ENCODE measurements at regions not wholly inside any gene's neighbourhood (a gene's known extent, or its start where the extent isn't known, plus 50 kb on each side); places are given as distances from the start of the nearest gene placed in this dataset.

DNA sequence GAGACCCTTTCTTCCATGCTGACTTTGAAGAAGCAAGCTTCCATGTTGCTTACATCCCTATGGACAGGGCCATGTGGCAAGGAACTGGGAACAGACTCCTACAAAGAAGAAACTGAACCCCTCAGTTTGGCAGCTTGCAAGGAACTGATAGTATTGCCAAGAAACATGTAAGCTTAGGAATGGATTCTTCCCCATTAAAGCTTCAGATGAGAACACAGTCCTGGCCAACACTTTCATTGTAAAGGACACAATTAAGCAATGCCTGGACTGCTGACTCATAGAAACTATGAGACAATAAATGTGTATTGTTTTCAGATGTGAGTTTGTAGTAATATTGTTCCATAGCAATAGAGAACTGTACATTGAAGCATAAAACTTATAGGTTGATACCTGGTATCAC lies 82.4 kb downstream of the AASDHPPT start:
- intact Hi-C loops (cut with DNase I), result loop anchor here in 1 of 10 donors (10.0 kb wide), 1 partner anchor 875 kb away; no protein-coding TSS in a partner anchor
- TF ChIP-seq, protein P1, sequence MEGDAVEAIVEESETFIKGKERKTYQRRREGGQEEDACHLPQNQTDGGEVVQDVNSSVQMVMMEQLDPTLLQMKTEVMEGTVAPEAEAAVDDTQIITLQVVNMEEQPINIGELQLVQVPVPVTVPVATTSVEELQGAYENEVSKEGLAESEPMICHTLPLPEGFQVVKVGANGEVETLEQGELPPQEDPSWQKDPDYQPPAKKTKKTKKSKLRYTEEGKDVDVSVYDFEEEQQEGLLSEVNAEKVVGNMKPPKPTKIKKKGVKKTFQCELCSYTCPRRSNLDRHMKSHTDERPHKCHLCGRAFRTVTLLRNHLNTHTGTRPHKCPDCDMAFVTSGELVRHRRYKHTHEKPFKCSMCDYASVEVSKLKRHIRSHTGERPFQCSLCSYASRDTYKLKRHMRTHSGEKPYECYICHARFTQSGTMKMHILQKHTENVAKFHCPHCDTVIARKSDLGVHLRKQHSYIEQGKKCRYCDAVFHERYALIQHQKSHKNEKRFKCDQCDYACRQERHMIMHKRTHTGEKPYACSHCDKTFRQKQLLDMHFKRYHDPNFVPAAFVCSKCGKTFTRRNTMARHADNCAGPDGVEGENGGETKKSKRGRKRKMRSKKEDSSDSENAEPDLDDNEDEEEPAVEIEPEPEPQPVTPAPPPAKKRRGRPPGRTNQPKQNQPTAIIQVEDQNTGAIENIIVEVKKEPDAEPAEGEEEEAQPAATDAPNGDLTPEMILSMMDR (IDR thresholded peaks at IDR 0.05), result no peak
- peaks cover 0 to 13% (median 0%) of the 10 kb centered on the region in 11 donors for H3K9me3 ChIP-seq
- no peak overlapping the region for H3K27ac ChIP-seq
- DNase-seq, result no peak
- no peak overlapping the region for H3K4me3 ChIP-seq
- H3K36me3 ChIP-seq, result no peaks in the 10 kb centered on the region
- no peaks in the 10 kb centered on the region for H3K4me1 ChIP-seq
- ATAC-seq, result no peak
- peaks cover 0 to 1% (median 0%) of the 10 kb centered on the region in 7 donors for H3K27me3 ChIP-seq

DNA sequence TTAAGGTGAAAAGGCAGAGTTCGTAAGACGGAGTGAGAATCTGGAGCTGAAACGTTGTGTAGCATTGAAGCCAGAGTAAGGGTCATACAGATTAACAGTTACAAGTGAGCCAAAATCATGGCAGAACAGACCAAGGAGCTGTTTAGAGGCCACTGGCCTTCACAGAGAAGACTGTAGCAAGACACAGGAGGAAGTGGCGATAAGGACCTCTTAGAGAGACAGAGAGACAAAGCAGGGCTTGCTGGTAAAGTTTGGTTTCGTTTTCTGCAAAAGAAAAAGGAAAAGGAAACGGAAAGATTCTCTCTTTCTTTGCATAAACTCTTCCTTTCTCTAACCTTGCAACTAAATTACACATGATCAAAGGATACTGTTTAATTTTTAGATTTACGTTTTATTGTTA lies 83.0 kb downstream of the AASDHPPT start:
- 79 to 80% methylated on average over 7 of the region's 7 CpGs for WGBS, 2 donors
- TF ChIP-seq, protein P1 (IDR thresholded peaks at IDR 0.05), result no peak
- Histone ChIP-seq H3K4me1 (no peaks in the 10 kb centered on the region), H3K27ac (no peak overlapping the region), H3K36me3 (no peaks in the 10 kb centered on the region), H3K27me3 (no peaks in the 10 kb centered on the region), H3K9me3 (peaks cover 0 to 13% (median 0%) of the 10 kb centered on the region in 11 donors), H3K4me3 (no peak overlapping the region)
- intact Hi-C loops (cut with DNase I), result no loop called here
- DNase-seq, result no peak
- no peak for ATAC-seq

DNA sequence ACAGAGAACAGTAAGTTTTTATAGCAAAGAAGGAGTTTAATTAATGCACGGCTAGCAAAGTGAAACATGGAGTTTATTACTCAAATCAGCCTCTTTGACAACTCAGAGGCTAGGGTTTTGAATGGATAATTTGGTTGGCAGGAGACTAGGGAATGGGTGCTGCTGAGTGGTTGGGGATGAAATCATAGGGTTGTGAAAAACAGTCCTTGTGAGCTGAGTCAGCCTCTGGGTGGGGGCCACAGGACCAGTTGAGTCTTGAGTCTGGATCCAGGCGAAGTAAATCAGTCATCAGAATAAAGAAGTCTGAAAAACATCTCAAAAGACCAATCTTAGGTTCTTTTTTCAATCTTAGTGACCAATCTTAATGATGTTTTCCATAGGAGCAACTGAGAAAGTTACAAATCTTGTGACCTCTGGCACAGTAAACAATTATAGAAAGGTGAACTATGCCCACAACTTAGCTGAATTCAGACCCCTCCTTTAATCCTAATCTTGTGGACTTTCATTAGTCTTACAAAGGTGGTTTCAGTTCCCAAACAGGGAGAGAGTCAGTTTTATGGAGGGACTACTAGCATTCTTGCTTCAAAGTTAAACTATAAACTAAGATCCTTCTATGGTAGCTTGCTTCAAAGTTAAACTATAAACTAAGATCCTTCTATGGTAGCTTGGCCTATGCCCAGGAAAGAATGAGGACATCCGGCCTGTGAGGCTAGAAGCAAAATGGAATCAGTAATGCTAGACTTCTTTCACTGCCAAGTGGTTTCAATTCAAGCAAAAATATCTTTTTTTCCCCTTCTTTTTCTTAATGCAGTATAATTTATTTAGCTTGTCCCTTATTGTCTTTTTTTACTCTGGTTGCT lies 84.5 kb downstream of the AASDHPPT start:
- no peak for ATAC-seq
- Histone ChIP-seq H3K27me3 (no peaks in the 10 kb centered on the region), H3K27ac (no peak overlapping the region), H3K4me1 (no peaks in the 10 kb centered on the region), H3K4me3 (no peak overlapping the region), H3K36me3 (no peaks in the 10 kb centered on the region), H3K9me3 (peaks cover 0 to 25% (median 6%) of the 10 kb centered on the region in 11 donors)
- no peak for DNase-seq
- WGBS, 2 donors, result 68 to 77% methylated on average over 3 of the region's 3 CpGs
- TF ChIP-seq, protein P1 (IDR thresholded peaks at IDR 0.05), result no peak
- intact Hi-C loops (cut with DNase I), result no loop called here

DNA sequence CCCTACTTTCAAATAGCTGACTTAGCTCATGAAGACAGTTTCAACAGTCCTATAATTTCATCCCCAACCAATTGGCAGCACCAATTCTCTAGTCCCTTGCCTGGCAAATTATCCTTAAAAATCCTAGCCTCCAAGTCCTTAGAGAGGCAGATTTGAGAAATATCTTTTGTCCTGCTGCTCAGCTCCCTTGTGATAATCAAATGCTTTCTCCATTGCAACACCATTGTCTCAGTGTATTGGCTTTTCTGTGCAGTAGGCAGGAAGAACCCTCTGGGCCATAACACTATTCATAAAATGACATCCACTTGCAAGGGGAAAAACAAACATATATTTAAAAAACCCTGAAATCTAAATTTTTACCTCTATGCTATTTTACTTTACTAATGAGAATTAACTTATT lies 89.6 kb downstream of the AASDHPPT start:
- TF ChIP-seq, protein P1 (IDR thresholded peaks at IDR 0.05), result no peak
- no peak for ATAC-seq
- intact Hi-C loops (cut with DNase I), result no loop called here
- Histone ChIP-seq H3K27ac (no peak overlapping the region), H3K4me1 (no peaks in the 10 kb centered on the region), H3K4me3 (no peak overlapping the region), H3K36me3 (no peaks in the 10 kb centered on the region), H3K9me3 (peaks cover 0 to 41% (median 15%) of the 10 kb centered on the region in 11 donors), H3K27me3 (no peaks in the 10 kb centered on the region)
- DNase-seq, result no peak
